ENCODE measurements at regions not wholly inside any gene's neighbourhood (a gene's known extent, or its start where the extent isn't known, plus 50 kb on each side); places are given as distances from the start of the nearest gene placed in this dataset.

- TF ChIP-seq EZH2phosphoT487 (IDR thresholded peaks at IDR 0.05; ENCODE audit: insufficient read depth, low read depth) (no peak), EZH2 (IDR thresholded peaks at IDR 0.05; ENCODE audit: insufficient read depth, poor library complexity, severe bottlenecking) (no peak)
Observed at GRCh38 chr20:52826321-52826720, 145.8 kb upstream of the TSHZ2 start.
